ENCODE measurements at regions not wholly inside any gene's neighbourhood (a gene's known extent, or its start where the extent isn't known, plus 50 kb on each side); places are given as distances from the start of the nearest gene placed in this dataset.
A peak's percentile ranks its signal among the peaks of the same experiment; 100 is the strongest.

GRCh38 chr7:139159900-139160675 is 50.6 kb upstream of the ZC3HAV1 start:
- DNase-seq (peak; percentile 75), ATAC-seq (peak; percentile 49)
- Histone ChIP-seq H3K4me1 (no peaks in the 10 kb centered on the region), H3K36me3 (no peaks in the 10 kb centered on the region), H3K27me3 (no peaks in the 10 kb centered on the region), H3K9me3 (no peaks in the 10 kb centered on the region), H3K4me3 (no peak overlapping the region), H3K27ac (no peak overlapping the region)
- intact Hi-C loops (cut with DNase I): no loop called here
- TF ChIP-seq CTCF (IDR thresholded peaks at IDR 0.05): no peak

- no peak for DNase-seq
- intact Hi-C loops (cut with DNase I): no loop called here
- no peak for ATAC-seq
- no peak for TF ChIP-seq CTCF (IDR thresholded peaks at IDR 0.05)
- H3K4me1 ChIP-seq: no peaks in the 10 kb centered on the region
- H3K27ac ChIP-seq: no peak overlapping the region
- H3K36me3 ChIP-seq: no peaks in the 10 kb centered on the region
- no peaks in the 10 kb centered on the region for H3K27me3 ChIP-seq
- no peak overlapping the region for H3K4me3 ChIP-seq
- H3K9me3 ChIP-seq: no peaks in the 10 kb centered on the region
Measured at GRCh38 chr7:139168479-139168878, 59.0 kb upstream of the ZC3HAV1 start.

GRCh38 chr7:139169816-139170215 is 60.3 kb upstream of the ZC3HAV1 start:
- no peak overlapping the region for H3K27ac ChIP-seq
- H3K27me3 ChIP-seq: no peaks in the 10 kb centered on the region
- H3K36me3 ChIP-seq: no peaks in the 10 kb centered on the region
- H3K4me1 ChIP-seq: no peaks in the 10 kb centered on the region
- H3K4me3 ChIP-seq: no peak overlapping the region
- no peaks in the 10 kb centered on the region for H3K9me3 ChIP-seq
- intact Hi-C loops (cut with DNase I): no loop called here
- DNase-seq (no peak), ATAC-seq (no peak)
- no peak for TF ChIP-seq CTCF (IDR thresholded peaks at IDR 0.05)

GRCh38 chr7:139172775-139173174 is 58.3 kb upstream of the UBN2 start:
- Histone ChIP-seq H3K4me1 (no peaks in the 10 kb centered on the region), H3K27ac (no peak overlapping the region), H3K36me3 (no peaks in the 10 kb centered on the region), H3K27me3 (no peaks in the 10 kb centered on the region), H3K4me3 (no peak overlapping the region), H3K9me3 (no peaks in the 10 kb centered on the region)
- TF ChIP-seq CTCF (IDR thresholded peaks at IDR 0.05): no peak
- intact Hi-C loops (cut with DNase I): no loop called here
- DNase-seq (no peak), ATAC-seq (no peak)

- H3K36me3 ChIP-seq: no peaks in the 10 kb centered on the region
- H3K4me1 ChIP-seq: no peaks in the 10 kb centered on the region
- no peak overlapping the region for H3K4me3 ChIP-seq
- no peak overlapping the region for H3K27ac ChIP-seq
- intact Hi-C loops (cut with DNase I): no loop called here
- H3K27me3 ChIP-seq: no peaks in the 10 kb centered on the region
- DNase-seq (no peak), ATAC-seq (no peak)
- no peaks in the 10 kb centered on the region for H3K9me3 ChIP-seq
- TF ChIP-seq CTCF (IDR thresholded peaks at IDR 0.05): no peak
Measured at GRCh38 chr7:139177696-139178095, 53.3 kb upstream of the UBN2 start.

Data from upper lobe of right lung (tissue), 1 donor.